ENCODE measurements at regions not wholly inside any gene's neighbourhood (a gene's known extent, or its start where the extent isn't known, plus 50 kb on each side); places are given as distances from the start of the nearest gene placed in this dataset.
"Not testable (repeated sequence)": the region's sequence is repeated elsewhere in the genome, so short reads cannot be mapped to it uniquely, and the experiment has no call there.

DNA sequence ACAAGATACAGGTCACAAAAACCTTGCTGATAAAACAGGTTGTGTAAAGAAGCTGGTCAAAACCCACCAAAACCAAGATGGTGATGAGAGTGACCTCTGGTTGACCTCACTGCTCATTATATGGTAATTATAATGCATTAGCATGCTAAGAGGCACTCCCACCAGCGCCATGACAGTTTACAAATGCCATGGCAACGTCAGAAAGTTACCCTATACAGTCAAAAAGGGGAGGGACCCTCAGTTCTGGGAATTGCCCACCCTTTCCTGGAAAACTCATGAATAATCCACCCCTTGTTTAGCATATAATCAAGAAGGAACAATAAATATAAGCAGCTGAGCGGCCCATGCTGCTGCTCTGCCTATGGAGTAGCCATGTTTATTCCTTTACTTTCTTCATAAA lies 434.1 kb downstream of the ZNF536 start:
- Histone ChIP-seq H3K9me3 (replicated peaks) (peaks cover 12% of the 10 kb centered on the region), H3K27ac (replicated peaks) (no peak overlapping the region), H3K4me3 (no peak overlapping the region), H3K4me1 (no peaks in the 10 kb centered on the region), H3K36me3 (no peaks in the 10 kb centered on the region), H3K27me3 (ENCODE audit: low read depth) (peaks cover 95% of the 10 kb centered on the region)
- intact Hi-C loops (cut with micrococcal nuclease) = no loop called here
- TF ChIP-seq, protein P1, sequence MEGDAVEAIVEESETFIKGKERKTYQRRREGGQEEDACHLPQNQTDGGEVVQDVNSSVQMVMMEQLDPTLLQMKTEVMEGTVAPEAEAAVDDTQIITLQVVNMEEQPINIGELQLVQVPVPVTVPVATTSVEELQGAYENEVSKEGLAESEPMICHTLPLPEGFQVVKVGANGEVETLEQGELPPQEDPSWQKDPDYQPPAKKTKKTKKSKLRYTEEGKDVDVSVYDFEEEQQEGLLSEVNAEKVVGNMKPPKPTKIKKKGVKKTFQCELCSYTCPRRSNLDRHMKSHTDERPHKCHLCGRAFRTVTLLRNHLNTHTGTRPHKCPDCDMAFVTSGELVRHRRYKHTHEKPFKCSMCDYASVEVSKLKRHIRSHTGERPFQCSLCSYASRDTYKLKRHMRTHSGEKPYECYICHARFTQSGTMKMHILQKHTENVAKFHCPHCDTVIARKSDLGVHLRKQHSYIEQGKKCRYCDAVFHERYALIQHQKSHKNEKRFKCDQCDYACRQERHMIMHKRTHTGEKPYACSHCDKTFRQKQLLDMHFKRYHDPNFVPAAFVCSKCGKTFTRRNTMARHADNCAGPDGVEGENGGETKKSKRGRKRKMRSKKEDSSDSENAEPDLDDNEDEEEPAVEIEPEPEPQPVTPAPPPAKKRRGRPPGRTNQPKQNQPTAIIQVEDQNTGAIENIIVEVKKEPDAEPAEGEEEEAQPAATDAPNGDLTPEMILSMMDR (IDR thresholded peaks at IDR 0.05; ENCODE audit: borderline replicate concordance) = no peak
- DNase-seq = no peak

DNA sequence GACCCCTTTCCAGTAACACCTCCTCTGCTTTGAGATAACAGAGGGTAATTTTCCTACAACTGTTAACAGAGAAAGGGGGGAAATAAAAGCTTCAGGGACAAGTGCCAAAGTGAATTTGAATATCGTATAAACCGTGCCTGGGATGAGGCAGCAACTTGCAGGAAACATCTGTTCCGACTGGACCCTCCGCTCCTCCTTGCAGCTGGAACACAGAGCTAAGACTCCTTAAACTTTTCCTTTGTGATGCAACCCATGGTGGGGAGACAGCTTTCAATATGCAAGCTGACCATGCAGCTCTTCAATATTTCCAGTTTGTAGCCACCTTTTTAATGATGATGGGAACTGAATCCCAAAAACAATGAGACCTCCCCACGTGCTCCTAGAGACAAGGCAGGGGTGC lies 432.6 kb downstream of the ZNF536 start:
- Histone ChIP-seq H3K36me3 (no peaks in the 10 kb centered on the region), H3K27me3 (ENCODE audit: low read depth) (peaks cover 95% of the 10 kb centered on the region), H3K4me3 (peak overlapping the region; percentile 5), H3K27ac (replicated peaks) (no peak overlapping the region), H3K9me3 (replicated peaks) (peaks cover 12% of the 10 kb centered on the region), H3K4me1 (no peaks in the 10 kb centered on the region)
- TF ChIP-seq, protein P1 (IDR thresholded peaks at IDR 0.05; ENCODE audit: borderline replicate concordance) = no peak
- DNase-seq = no peak
- intact Hi-C loops (cut with micrococcal nuclease) = no loop called here

DNA sequence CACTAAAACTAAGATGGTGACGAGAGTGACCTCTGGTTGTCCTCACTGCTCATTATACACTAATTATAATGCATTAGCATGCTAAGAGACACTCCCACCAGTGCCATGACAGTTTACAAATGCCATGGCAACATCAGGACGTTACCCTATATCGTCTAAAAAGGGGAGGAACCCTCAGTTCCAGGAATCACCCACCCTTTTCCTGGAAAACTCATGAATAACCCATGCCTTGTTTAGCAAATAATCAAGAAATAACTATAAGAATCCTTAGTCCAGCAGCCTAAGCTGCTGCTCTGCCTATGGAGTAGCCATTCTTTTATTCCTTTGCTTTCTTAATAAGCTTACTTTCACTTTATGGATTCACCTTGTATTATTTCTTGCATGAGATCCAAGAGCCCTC lies 432.1 kb downstream of the ZNF536 start:
- H3K36me3 ChIP-seq; intact Hi-C loops (cut with micrococcal nuclease); DNase-seq; H3K27ac ChIP-seq (replicated peaks); H3K4me1 ChIP-seq: not testable (repeated sequence)
- Histone ChIP-seq H3K4me3 (peak overlapping the region; percentile 5), H3K9me3 (replicated peaks) (peaks cover 12% of the 10 kb centered on the region), H3K27me3 (ENCODE audit: low read depth) (peaks cover 96% of the 10 kb centered on the region)

DNA sequence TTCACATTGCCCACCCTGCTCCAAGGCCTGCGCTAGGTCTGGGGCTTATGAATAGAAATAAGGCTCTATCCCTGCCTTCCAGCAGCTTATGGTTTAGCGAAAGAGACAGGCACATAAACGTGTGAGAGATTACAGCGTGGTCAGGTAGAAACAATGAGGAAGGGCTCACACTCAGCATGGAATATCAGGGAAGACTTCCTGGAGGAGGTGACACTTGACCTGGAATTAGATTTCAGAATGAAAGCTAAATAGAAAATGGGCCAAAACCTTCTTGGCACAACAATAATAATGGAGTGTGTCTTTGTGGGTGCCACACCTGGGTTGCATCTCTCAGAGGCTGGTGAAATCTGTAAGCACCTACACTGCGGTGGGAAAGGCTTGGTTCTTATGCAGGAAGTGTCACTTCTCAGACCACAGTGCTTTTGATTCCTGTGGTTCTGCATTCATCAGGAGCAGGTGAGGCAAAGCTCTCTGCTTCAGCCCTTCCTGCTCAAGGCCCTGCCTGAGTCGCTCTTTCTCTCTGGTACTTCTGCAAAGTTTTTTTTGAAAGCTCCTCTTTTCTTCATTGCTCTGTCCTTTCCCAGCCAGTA lies 430.3 kb downstream of the ZNF536 start:
- peaks cover 86% of the 10 kb centered on the region for H3K27me3 ChIP-seq (ENCODE audit: low read depth)
- TF ChIP-seq, protein P1 (IDR thresholded peaks at IDR 0.05; ENCODE audit: borderline replicate concordance) = no peak

DNA sequence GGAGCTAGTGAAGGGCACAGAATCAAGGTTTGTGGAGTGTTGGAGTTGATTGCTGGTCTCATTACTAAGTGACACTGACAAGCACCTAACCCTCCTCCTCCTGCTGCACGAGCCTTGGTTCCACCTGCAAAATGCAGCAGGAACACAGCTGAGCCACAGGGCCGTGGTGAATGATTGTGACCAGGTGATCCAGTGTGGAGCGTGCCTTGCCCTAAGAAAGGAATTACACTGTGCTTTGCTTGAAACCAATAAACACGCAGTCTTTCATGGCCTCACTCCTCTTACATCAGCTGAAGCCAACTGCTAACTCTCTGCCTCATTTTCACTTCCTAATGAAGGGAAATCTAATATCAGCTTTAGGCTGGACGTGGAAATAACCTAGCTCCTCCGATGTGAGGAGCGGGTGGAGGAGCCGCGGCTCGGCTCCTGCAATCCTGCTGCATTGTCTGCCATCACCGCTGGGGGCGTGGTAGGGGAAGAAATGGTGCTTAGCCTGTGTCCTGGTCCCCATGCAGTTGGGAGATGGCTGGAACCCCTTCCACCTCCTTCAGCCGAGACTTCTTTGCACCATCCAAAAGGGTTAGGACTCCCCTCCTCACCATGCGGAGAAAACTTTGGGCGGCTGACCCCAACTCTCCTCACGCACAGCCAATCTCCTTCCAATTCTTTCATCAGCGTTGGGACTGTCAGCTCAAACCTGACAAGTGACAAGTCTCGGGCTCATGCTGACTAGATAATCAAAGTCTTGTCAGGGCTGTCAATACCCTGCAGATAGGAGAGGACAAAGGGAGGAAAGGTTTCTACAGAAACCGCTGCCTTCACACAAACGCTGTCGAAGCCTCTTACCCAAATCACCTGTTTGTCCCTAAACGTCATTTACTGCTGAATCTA lies 427.9 kb downstream of the ZNF536 start:
- Histone ChIP-seq H3K27ac (replicated peaks) (no peak overlapping the region), H3K4me1 (no peaks in the 10 kb centered on the region), H3K9me3 (replicated peaks) (no peaks in the 10 kb centered on the region), H3K27me3 (ENCODE audit: low read depth) (peaks cover 75% of the 10 kb centered on the region), H3K36me3 (no peaks in the 10 kb centered on the region), H3K4me3 (no peak overlapping the region)
- TF ChIP-seq, protein P1 (IDR thresholded peaks at IDR 0.05; ENCODE audit: borderline replicate concordance) = peak; percentile 83
- intact Hi-C loops (cut with micrococcal nuclease) = no loop called here
- peak; percentile 44 for DNase-seq

More for the DNA sequence above, 430.3 kb downstream of the ZNF536 start:
- H3K4me1 ChIP-seq = no peaks in the 10 kb centered on the region
- H3K36me3 ChIP-seq = no peaks in the 10 kb centered on the region
- DNase-seq = no peak
- intact Hi-C loops (cut with micrococcal nuclease) = no loop called here
- H3K9me3 ChIP-seq (replicated peaks) = peaks cover 7% of the 10 kb centered on the region
- no peak overlapping the region for H3K27ac ChIP-seq (replicated peaks)
- H3K4me3 ChIP-seq = no peak overlapping the region

DNA sequence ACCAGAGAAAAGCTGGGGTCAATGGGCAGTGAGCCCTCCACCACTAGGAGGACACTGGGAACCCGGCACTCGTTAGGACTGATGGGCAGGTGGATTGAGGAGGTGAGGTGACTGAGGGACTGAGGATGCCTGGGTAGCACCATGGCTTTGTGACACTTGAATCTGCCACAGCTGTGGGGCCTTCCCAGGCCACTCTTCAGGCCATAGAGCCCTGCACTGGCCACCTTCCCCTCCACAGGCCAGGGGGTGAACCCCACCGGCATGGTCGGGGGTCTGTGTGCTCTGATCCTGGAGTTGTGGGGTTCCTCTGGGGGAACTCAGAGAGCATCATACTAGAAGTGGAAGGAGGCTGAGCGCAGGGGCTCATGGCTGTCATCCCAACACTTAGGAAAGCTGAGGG lies 423.5 kb downstream of the ZNF536 start:
- H3K27me3 ChIP-seq (ENCODE audit: low read depth) = peaks cover 47% of the 10 kb centered on the region
- H3K4me1 ChIP-seq = no peaks in the 10 kb centered on the region
- H3K4me3 ChIP-seq = no peak overlapping the region
- no peaks in the 10 kb centered on the region for H3K36me3 ChIP-seq
- intact Hi-C loops (cut with micrococcal nuclease) = no loop called here
- no peak overlapping the region for H3K27ac ChIP-seq (replicated peaks)
- H3K9me3 ChIP-seq (replicated peaks) = no peaks in the 10 kb centered on the region
- DNase-seq = no peak
- TF ChIP-seq, protein P1 (IDR thresholded peaks at IDR 0.05; ENCODE audit: borderline replicate concordance) = no peak

Measured in left ventricle myocardium inferior (tissue), 1 donor.